ENCODE measurements at regions not wholly inside any gene's neighbourhood (a gene's known extent, or its start where the extent isn't known, plus 50 kb on each side); places are given as distances from the start of the nearest gene placed in this dataset.
A peak's percentile ranks its signal among the peaks of the same experiment; 100 is the strongest.
"Not testable (repeated sequence)": the region's sequence is repeated elsewhere in the genome, so short reads cannot be mapped to it uniquely, and the experiment has no call there.

GRCh38 chr3:168794427-168794826 lies 698.7 kb upstream of the GOLIM4 start:
- peak; percentile 80 for DNase-seq (ENCODE audit: low read depth, low spot score)

GRCh38 chr3:168782193-168782592 lies 686.5 kb upstream of the GOLIM4 start:
- DNase-seq (ENCODE audit: low read depth, low spot score) = no peak

- not testable (repeated sequence) for DNase-seq (ENCODE audit: low read depth, low spot score)
Measured at GRCh38 chr3:168779970-168780645, 684.4 kb upstream of the GOLIM4 start.

- no peak for DNase-seq (ENCODE audit: low read depth, low spot score)
Measured at GRCh38 chr3:168753724-168754123, 658.0 kb upstream of the GOLIM4 start.

- DNase-seq (ENCODE audit: low read depth, low spot score) = no peak
Measured at GRCh38 chr3:168752339-168752738, 656.6 kb upstream of the GOLIM4 start.

- no peak for DNase-seq (ENCODE audit: low read depth, low spot score)
Measured at GRCh38 chr3:168747697-168748096, 652.0 kb upstream of the GOLIM4 start.

- no peak for DNase-seq (ENCODE audit: low read depth, low spot score)
Measured at GRCh38 chr3:168738527-168739325, 643.0 kb upstream of the GOLIM4 start.

GRCh38 chr3:168736202-168736601 lies 640.5 kb upstream of the GOLIM4 start:
- no peak for DNase-seq (ENCODE audit: low read depth, low spot score)

GRCh38 chr3:168730073-168730472 lies 634.3 kb upstream of the GOLIM4 start:
- no peak for DNase-seq (ENCODE audit: low read depth, low spot score)

- DNase-seq (ENCODE audit: low read depth, low spot score) = no peak
Measured at GRCh38 chr3:168722091-168722490, 626.4 kb upstream of the GOLIM4 start.

GRCh38 chr3:168714609-168715240 lies 619.0 kb upstream of the GOLIM4 start:
- DNase-seq (ENCODE audit: low read depth, low spot score) = no peak

- no peak for DNase-seq (ENCODE audit: low read depth, low spot score)
Measured at GRCh38 chr3:168709073-168709472, 613.3 kb upstream of the GOLIM4 start.

GRCh38 chr3:168707900-168708299 lies 612.2 kb upstream of the GOLIM4 start:
- no peak for DNase-seq (ENCODE audit: low read depth, low spot score)

GRCh38 chr3:168705412-168705811 lies 609.7 kb upstream of the GOLIM4 start:
- no peak for DNase-seq (ENCODE audit: low read depth, low spot score)

GRCh38 chr3:168696051-168696450 lies 600.3 kb upstream of the GOLIM4 start:
- no peak for DNase-seq (ENCODE audit: low read depth, low spot score)

- DNase-seq (ENCODE audit: low read depth, low spot score) = no peak
Measured at GRCh38 chr3:168693870-168694269, 598.1 kb upstream of the GOLIM4 start.

GRCh38 chr3:168688267-168688666 lies 592.5 kb upstream of the GOLIM4 start:
- no peak for DNase-seq (ENCODE audit: low read depth, low spot score)

GRCh38 chr3:168684519-168684918 lies 588.8 kb upstream of the GOLIM4 start:
- no peak for DNase-seq (ENCODE audit: low read depth, low spot score)

GRCh38 chr3:168678730-168679129 lies 583.0 kb upstream of the GOLIM4 start:
- no peak for DNase-seq (ENCODE audit: low read depth, low spot score)

GRCh38 chr3:168671091-168671490 lies 575.4 kb upstream of the GOLIM4 start:
- no peak for DNase-seq (ENCODE audit: low read depth, low spot score)

- DNase-seq (ENCODE audit: low read depth, low spot score) = not testable (repeated sequence)
Measured at GRCh38 chr3:168660879-168661657, 565.3 kb upstream of the GOLIM4 start.

GRCh38 chr3:168659015-168659414 lies 563.3 kb upstream of the GOLIM4 start:
- no peak for DNase-seq (ENCODE audit: low read depth, low spot score)

All from pulmonary artery endothelial cell (primary cell).